HG03196 (cell line): ENCODE measurements at regions not wholly inside any gene's neighbourhood (a gene's known extent, or its start where the extent isn't known, plus 50 kb on each side); places are given as distances from the start of the nearest gene placed in this dataset.
"Not testable (repeated sequence)": the region's sequence is repeated elsewhere in the genome, so short reads cannot be mapped to it uniquely, and the experiment has no call there.

Experiments used
- ATAC-seq: cut with Tn5 transposase; IDR thresholded peaks from one replicate; pipeline ENCODE4 v1.9.1; 2021; ENCODE audit not compliant: unreplicated experiment

DNA sequence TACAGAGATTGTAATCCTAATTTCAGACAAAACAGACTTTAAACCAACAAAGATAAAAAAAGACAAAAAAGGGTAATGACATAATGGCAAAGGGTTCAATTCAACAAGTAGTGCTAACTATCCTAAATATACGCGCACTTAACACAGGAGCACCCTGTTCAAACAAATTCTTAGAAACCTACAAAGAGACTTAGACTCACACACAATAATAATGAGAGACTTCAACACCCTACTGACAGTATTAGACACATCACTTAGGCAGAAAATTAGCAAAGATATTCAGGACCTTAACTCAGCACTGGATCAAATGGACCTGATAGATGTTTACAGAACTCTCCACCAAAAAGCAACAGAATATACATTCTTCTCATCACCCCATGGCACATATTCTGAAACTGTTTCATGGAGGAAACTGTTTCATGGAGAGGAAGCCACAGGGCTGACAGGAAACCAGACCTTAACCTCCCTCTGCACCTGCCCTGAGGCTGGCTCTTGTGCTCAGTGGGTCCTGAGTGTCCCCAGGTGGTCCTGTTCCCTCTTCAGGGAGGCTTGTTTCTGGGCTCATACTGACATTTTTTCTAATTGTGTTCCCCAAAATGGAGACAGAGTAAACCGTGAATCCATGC is 54.7 kb downstream of the OR4M2 start:
- not testable (repeated sequence) for ATAC-seq

DNA sequence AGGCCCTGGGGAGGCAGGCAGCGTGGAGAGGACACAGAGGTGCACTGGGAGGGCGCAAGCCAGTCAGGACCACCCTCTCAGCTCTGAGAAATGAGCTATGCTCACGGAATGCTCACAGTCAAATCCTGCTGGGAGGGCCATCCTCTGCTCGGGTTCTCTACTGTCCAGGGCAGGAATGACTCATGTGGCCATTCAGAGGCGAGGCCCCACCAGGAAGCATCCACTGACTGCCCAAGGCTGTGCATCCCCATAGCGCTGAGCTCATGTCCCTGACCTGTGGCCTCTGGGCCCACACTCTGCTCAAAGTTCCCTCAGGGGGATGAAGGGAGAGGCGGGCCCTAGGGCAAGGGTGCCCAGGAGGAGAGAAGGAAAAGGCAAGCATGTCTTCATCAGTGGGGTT is 57.2 kb downstream of the OR4M2 start:
- not testable (repeated sequence) for ATAC-seq

DNA sequence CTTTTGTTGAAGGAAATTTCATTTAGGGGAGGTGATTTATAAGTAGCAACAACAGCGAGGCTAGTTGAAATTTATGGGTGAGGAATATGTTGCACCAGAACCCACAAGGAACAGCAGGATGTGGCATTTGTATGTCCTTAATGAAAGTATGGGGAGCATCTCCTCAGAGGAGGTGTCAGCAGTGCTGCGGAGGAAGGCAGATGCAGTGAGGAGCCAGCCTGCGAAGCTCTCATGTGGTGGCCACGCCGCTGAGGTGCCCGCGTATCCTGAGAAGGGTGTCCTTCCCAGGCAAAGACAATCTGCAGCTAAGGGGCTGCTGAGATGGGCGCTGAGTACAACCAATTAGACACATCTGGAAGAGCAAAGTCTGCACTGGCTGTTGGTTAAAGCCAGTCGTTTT is 60.8 kb downstream of the OR4M2 start:
- not testable (repeated sequence) for ATAC-seq

DNA sequence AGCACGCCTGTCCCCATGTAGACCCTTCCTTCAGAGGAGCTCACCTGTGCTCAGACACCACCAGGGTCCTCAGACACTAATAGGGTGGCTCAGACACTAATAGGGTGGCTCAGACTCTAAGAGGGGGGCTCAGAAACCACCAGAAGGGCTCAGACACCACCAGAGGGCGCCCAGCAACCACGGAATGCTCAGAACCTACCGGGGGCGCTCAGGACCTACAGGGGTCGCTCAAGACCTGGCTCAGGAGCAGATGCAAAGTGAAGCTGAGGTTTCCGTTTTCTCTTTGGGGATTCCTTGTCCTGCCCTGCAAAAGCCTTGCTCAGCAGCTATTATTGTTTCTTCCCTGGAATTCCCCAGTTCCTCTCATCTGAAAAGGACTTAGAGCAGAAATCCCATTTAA is 67.8 kb downstream of the OR4M2 start:
- not testable (repeated sequence) for ATAC-seq

DNA sequence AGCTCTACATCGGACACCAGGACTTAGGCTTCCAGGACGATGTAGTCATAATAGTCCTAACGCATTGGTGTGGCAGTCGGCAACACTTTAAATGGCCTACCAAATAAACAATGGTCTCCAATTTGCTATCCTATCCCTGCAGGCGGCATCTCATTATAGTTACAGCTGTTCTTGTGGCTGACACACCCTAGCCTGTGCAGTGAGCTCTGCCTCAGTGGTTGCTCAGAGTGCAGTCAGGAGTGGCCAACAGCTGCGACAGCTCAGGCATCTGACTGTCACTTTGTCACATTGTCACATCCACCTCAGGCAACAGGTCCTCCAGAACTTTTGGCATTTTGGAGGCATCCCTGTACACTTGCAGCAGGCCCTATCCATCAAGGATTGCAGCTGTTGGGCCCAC is 77.9 kb downstream of the OR4M2 start:
- not testable (repeated sequence) for ATAC-seq

DNA sequence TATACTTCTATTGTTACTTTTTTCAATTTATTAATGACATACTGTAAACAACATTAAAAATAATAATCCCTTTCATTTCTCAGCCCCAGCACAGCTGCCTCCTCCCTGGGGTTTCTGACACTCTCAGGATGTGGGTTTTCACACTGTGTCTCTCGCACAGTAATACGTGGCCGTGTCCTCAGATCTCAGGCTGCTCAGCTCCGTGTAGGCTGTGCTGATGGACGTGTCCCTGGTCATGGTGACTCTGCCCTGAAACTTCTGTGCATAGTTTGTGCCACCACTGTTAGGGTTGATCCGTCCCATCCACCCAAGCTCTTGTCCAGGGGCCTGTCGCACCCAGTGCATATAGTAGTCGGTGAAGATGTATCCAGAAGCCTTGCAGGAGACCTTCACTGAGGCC is 80.0 kb downstream of the OR4M2 start:
- ATAC-seq, result peak; percentile 26

DNA sequence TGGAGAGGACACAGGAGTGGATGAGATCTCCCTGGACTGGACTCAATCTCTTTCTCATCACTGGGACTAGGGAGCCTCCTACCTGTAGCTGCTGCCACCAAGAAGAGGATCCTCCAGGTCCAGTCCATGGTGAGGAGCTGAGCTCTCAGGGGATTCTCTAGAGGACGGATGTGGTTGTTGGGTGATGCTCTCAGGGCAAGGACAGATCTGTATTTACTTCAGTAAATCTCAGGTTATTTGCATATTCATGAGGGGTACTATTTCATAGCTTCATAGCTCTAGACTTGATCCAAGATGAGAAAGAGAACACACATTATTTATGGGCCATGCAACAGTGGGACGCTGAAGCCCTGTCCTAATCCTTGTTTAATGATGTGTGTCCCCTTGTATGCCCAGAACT is 80.4 kb downstream of the OR4M2 start:
- peak; percentile 68 for ATAC-seq

DNA sequence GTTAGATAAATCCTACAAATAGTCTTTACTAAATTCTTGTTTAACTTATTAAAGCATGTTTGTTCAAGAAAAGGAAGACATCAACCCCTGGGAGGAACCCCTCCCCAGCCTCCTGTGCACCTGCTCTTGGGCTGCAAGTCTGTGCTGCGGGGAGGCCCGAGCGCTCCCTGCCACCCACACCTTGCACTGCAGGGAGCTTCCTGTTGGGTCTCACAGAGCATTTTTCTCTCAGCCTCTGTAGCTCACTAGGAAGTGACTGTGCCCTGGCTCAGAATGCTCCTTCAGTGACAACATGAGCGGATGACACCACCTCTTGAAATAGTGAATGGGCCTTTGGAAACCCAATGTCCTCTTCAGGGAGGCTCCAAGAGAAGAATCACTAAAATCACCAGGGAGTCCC is 81.1 kb downstream of the OR4M2 start:
- ATAC-seq, result peak; percentile 68

DNA sequence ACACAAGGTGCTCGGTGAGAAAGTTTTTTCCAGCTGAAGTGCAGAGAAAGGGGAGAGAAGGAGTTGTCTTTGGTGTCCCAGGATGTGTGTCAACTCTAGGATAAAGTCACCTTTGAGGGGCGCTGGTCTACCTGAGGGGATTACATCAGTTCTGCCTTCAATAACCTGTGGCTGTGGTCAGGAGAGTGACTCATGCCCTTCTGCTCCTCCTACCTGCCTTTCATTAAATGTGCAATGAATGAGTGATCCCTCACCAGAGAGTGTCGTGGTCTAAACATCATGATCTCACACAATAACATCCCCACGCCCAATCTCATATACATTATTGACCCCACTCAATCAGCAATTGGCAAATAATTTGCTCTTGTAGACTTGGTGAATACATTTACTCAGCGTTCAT is 83.4 kb downstream of the OR4M2 start:
- not testable (repeated sequence) for ATAC-seq

DNA sequence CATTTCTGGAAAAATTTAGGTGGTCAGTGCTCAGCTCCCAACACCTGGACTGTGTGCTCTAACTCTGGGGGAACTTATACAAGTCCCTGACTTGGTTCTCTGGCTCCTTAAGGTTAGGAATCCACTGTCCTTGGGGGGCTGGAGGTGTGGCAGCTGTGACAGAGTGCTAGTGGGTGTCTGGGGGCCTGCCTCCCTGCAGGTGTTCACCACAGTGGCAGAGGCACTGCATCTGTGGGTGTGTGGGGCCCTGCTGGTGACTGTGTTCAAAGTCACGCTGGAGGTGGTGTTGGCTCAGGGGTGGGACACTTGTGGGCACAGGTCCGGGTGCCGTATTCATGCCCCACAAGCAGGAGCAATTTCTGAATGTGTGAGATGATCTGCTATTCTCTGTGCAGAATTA is 87.2 kb downstream of the OR4M2 start:
- not testable (repeated sequence) for ATAC-seq

DNA sequence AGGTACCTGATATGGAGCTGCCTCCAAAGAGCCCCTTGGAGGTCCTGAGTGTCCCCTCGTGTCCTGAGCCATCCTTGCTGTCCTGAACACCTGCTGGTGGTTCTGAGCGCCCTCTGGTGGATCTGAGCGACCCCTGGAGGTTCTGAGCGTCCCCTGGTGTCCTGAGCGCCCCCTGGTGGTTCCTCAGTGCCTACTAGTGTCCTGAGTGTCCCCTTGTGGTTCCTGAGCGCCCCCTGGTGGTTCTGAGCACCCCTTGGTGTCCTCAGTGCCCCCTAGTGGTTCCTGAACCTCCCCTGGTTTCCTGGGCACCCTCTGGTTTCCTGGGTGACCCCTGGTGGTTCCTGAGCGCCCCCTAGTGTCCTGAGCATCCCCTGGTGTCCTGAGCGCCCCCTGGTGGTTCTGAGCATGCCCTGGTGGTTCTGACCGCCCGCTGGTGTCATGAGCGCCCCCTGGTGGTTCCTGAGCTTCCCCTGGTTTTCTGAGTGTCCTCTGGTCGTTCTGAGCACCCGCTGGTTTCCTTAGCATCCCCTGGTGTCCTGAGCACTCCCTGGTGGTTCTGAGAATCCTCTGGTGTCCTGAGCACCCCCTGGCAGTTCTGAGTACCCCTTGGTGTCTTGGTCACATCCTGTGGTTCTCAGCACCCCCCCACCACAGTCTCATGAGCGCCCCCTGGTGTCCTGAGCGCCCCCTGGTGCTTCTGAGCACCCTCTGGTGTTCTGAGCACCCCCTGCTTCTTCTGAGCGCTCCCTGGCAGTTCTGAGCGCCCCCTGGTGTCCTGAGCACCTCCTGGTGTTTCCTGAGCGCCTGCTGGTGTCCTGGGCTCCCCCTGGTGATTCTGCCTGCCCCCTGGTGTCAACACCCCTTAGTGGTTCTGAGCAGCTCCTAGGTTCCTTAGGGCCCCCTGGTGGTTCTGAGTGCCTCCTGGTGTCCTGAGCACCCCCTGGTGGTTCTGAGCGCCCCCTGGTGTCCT is 93.0 kb downstream of the OR4M2 start:
- ATAC-seq, result peak; percentile 80

DNA sequence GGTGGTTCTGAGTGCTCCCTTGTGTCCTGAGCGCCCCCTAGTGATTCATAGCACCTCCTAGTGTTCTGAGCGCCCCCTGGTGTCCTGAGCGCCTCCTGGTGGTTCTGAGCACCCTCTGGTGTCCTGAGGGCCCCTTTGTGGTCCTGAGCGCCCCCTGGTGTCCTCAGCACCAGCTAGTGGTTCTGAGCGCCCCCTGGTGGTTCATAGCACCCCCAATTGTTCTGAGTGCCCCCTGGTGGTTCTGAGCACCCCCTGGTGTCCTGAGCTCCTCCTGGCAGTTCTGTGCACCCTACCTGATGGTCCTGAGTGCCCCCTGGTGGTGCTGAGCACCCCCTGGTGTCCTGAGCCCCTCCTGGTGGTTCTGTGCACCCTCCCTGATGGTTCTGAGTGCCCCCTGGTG is 93.8 kb downstream of the OR4M2 start:
- ATAC-seq, result peak; percentile 60

DNA sequence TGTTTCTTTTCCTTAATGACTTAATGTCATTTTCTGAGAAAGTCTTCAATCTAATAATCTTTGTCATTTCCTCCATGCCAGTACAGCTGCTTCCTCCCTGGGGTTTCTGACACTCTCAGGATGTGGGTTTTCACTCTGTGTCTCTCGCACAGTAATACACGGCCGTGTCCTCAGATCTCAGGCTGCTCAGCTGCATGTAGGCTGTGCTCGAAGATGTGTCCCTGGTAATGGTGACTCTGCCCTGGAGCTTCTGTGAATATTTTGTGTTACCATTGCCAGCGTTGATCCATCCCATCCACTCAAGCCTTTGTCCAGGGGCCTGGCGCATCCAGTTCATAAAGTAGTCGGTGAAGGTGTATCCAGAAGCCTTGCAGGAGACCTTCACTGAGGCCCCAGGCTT is 97.6 kb downstream of the OR4M2 start:
- not testable (repeated sequence) for ATAC-seq

DNA sequence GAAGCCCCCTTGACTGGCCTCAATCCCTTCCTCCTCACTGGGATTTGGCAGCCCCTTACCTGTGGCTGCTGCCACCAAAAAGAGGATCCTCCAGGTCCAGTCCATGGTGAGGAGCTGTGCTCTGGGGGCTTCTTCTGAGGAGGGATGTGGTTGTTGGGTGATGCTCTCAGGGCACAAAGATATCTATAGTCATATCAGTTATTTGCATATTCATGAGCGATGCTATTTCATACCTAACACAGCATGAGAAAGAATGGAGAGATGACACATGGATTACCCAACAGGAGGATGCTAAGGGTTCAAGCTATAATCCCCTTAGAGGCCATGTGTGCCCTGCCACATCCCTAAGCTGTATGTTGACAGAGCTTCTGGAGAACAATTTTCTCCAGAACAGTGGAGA is 98.1 kb downstream of the OR4M2 start:
- ATAC-seq, result not testable (repeated sequence)

DNA sequence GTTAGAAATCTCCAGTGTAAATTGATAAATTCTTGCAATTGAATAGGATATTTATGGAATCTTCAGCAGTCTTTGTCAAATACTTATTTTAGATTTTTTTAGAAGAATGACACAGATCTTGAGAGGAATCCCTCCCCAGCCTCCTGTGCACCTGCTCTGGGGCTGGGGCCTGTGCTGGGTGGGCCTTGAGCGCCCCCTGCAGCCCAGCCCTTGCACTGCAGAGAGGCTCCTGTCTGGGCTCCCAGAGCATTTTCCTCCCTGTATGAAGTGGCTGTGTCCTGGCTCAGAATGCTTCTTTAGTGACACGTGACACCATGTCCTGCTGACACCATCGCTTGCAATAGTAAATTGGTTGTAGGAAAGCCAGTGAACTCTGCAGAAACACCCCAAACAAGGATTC is 98.7 kb downstream of the OR4M2 start:
- not testable (repeated sequence) for ATAC-seq

DNA sequence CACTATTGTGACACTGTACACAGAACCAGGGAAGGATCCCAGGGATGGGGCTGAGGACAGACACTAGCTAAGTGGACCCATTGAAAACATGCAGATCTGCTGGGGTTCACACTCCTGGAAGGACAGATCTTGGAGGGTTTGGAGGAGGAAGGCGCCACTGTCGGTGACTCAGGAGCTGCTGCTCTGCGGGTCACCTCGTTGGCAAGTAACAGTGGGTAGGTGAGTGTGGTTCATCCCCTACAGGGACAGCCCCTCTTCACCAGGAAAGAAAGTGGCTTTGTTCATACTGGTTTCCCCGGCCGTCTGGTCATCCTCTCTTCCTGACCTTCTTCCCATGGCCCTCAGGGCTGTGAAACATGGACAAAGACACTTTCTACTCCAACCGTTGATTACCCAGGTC is 100.3 kb downstream of the OR4M2 start:
- not testable (repeated sequence) for ATAC-seq

DNA sequence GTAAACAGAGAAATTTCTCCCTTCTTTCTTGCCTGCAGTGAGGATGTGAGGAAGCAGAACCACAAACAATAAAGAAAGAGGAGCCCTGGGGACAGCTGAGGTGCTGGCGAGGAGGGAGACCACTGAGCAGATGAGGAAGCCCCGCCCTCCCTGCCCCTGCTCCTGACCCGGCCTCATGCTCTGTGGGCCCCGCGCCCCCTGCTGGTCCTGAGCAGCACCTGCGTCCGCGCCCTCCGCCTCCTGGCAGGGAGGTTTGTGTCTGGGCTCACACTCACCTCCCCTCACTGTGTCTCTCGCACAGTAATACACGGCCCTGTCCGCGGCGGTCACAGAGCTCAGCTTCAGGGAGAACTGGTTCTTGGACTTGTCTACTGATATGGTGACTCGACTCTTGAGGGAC is 104.4 kb downstream of the OR4M2 start:
- ATAC-seq, result not testable (repeated sequence)

DNA sequence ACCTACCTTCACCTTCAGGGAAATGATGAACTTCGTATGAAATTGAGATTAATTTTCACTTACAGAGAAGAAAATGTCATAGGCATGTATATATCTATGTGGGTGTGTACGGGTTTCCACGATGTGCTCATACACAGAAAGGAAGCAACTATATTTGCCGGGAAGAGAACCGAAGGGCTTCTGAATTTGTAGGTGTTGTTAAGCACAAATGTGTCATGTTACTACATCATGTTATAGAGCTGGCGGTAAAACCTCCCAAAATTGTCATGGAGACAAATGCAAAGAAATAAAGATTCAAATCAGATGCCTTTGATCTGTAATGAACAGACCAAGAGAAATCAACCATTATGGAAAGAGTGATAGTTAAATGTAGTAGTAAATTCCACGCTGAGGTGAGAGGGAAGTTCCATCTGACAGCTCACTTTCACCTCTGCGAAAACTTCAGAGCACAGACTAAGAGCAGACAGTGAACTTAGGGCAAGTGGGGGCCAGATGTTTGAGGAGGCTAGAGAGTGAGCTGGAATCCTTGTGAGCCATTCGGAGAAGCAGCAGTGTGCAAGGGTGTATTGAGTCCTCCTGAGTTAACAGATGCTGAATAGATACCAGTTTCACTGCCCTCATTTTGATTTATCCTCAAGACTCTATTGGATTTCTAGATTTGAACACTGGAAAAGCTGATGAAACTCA is 106.7 kb downstream of the OR4M2 start:
- ATAC-seq, result not testable (repeated sequence)

DNA sequence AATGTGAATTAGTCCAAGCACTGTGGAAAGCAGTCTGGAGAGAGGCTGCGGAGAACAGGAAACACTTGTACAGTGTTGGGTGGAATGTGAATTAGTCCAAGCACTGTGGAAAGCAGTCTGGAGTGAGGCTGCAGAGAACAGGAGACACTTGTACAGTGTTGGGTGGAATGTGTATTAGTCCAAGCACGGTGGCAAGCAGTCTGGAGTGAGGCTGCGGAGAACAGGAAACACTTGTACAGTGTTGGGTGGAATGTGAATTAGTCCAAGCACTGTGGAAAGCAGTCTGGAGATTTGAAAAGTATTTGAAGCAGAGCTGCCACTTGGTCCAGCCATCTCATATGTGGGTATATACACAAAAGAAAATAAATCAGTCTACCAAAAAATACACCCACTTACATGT is 111.5 kb downstream of the OR4M2 start:
- not testable (repeated sequence) for ATAC-seq

DNA sequence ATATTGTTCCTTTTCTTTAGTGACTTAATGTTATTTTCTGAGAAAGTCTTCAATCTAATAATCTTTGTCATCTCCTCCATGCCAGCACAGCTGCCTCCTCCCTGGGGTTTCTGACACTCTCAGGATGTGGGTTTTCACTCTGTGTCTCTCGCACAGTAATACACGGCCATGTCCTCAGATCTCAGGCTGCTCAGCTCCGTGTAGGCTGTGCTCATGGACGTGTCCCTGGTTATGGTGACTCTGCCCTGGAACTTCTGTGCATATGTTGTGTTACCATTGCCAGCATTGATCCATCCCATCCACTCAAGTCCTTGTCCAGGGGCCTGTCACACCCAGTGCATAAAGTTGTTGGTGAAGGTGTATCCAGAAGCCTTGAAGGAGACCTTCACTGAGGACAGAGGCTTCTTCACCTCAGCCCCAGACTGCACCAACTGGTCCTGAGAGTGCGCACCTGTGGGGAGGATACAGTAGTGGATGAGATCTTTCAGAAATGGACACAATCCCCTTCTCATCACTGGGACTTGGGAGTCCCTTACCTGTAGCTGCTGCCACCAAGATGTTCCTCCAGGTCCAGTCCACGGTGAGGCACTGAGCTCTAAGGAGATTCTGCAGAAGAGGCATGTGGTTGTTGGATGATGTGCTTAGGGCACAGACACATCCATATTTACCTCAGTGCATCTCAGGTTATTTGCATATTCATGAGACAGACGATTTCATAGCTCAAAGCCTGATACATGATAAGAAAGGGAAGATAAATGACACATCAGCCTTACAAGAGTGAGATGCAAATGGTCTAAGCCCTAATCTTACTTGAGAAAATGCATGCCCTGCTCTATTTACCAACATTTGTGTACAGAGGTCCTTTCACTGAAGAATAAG is 114.7 kb downstream of the OR4M2 start:
- not testable (repeated sequence) for ATAC-seq

DNA sequence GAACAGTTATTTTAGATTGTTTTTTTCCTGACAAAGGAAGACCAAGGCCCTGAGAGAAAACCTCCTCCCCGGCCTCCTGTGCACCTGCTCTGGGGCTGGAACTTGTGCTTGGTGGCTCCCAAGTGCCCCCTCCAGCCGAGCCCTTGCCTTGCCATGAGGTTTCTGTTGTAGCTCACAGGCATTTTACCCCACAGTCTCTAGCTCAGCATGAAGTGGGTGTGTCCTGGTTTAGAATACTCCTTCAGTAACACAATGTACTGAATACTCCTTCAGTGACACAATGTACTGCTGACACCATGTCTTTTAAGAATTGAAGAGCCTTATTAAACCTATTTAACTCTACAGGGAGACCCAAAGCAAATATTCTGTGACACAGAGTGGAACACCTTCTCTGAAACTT is 116.1 kb downstream of the OR4M2 start:
- ATAC-seq, result not testable (repeated sequence)
